HL-60/S4 treated with retinoic acid at 250 ng/mL for 4 days and 3 days (cell line): ENCODE measurements at regions not wholly inside any gene's neighbourhood (a gene's known extent, or its start where the extent isn't known, plus 50 kb on each side); places are given as distances from the start of the nearest gene placed in this dataset.

ENCODE experiments used
- in situ Hi-C: fragments of 300-500 bp; cut with MboI; formaldehyde crosslinking; loops from 2 replicates; pipeline ENCODE4 v1.7.0; 2022; ENCODE audit warnings: low sequenced_read_pairs

DNA sequence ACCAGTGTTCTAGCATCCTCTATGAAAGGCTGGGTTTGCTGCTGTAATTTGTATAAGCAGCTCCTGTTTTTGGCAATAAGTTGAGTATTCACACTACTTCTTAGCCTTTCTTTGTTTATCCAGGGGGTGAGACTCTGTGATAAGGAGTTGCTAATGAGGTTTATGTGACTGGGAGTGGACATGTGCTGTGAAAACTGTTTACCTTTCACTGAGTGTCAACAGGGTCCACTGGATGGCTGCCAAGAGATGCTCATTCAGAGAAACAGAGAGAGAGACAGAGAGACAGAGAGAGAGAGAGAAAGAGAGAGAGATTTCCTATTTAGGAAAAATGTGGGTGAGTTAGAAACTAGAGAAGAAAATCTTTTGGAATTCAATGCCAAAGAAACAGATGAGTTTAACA is 233.9 kb downstream of the CHIC2 start:
- in situ Hi-C loops: no loop called here

GRCh38 chr4:53821179-53821851 is 230.0 kb upstream of the LNX1 start:
- in situ Hi-C loops: no loop called here

DNA sequence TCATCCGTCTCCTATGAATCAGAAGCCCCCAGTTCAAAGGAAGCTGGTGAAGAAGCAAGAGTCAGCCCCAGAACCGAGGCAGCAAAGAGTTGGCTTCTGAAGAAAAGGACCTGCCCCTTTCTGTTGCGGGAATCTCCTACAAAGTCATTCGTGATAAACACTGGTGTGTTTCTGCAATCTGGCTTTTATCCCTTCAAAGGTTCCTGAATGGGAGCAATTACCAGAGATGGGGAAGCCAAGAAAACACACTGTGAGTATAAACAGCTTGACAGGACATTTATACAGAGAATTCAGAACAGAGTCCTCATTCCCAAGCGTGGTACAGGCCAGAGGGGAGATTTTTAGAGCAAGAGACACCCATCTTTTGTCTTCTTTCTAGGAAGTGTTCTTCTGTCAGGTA is 226.8 kb upstream of the LNX1 start:
- in situ Hi-C loops: no loop called here

DNA sequence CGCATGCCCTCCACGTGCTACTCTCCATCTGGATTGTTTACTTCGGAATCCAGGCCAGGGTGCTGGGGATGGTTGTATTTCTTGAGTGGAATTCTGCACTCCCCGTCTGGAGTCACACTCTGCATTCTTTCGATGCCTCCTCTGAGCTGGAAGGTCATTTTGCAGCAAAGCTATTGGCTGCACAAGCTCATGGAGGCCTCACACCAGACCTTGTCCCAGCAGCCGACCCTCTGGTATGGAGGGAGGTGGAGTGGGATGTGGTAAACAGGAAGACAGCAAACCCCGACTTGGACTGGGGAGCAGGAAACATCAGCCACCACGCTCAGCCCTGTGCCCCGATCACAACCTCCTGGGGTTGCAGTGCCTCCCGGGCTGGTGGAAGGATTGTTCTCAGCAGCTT is 225.3 kb upstream of the LNX1 start:
- in situ Hi-C loops: no loop called here

DNA sequence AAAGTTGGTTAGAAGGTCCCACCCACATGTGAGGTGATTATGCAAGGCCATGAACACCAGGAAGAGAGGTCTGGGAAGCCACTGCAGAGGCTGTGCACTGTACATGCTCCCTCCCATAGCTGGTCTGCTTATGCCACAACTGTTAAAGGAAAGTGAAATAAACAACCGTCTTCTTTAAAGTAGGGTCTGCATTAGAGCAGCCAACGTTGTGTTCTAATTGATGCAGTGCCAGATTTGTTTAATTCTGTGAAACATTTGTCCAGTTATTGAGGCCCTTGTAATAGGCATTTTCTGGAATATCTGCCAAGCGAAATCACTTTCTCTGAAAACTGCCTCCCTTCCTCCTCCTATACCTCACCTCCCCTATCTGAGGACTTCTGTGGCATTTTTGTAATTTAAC is 224.0 kb upstream of the LNX1 start:
- in situ Hi-C loops: no loop called here

DNA sequence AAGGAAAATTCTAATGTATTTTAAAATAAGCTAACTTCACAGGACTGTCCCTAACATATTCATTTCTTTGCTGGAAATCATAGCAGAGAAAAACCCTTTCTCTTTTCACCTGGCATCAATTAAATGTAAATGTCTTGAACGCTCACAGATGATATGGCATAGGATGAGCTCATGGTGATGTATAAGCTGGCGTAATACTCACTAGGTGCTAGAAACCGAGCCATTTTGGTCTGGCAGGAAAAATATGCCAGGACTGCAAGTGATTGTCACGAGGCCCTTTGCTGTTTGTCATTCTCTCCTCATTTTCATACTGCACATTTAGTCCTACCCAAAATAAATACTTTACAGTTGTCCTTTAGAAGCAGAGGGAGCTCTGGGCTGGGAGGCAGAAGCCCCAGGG is 222.7 kb upstream of the LNX1 start:
- in situ Hi-C loops: no loop called here

DNA sequence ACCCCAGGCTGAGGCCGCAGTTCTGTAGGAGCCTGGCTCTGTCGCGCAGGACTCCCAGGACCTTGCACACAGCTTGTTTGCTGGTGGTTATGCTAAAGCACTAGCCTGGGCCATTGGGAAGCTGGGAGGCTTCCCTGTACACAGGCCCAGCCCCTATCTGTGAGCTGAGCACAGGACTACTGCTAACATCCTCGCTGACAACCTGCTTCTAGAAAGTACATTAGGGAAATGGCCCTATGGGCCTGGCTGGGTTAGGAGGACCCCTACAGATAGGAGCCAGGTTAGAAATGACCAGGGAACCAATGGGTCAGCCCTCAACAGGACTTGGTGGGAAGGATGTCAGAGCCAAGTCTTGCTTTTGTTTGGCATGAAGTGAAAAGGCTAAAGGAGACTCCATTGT is 219.4 kb upstream of the LNX1 start:
- in situ Hi-C loops: no loop called here

GRCh38 chr4:53809816-53810215 is 218.5 kb upstream of the LNX1 start:
- in situ Hi-C loops: no loop called here

- in situ Hi-C loops: no loop called here
Observed at GRCh38 chr4:53805291-53805690, 214.0 kb upstream of the LNX1 start.

DNA sequence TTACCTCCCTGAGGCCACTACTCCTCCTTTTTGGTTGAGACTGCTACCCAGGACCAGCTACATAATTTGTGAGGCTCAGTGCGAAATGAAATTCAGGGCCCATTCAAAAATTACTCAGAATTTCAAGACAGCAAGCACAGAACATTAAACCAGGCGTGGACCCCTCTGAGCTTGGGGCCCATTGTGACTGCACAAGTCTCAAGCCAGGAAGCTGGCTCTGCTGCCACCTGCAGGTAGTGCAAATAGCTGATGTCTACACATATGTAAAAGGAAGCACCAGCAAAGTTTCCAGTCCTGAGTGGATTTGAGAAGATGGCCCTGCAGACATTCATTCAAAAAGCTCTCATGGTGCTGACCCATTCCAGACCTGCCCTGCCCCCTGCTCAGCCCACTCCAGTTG is 213.4 kb upstream of the LNX1 start:
- in situ Hi-C loops: no loop called here

DNA sequence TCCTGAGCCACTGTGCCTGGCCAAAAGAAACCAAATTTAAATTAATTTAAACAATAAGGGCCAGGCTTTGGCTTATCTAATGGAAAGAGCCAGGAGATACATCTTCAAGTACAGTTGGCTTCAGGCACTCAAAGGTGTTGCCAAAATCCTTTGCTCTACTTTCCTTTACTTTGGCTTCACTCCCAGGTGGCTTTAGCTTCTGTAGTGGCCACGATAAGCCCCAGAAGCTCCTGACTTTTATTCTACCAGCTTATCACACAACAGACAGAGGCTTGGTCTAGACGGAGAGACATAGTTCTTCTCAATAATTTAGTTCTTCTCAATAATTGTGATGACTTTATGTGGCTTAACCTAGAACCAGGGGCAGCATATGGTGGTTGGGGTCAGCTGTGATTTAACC is 211.2 kb upstream of the LNX1 start:
- in situ Hi-C loops: no loop called here

DNA sequence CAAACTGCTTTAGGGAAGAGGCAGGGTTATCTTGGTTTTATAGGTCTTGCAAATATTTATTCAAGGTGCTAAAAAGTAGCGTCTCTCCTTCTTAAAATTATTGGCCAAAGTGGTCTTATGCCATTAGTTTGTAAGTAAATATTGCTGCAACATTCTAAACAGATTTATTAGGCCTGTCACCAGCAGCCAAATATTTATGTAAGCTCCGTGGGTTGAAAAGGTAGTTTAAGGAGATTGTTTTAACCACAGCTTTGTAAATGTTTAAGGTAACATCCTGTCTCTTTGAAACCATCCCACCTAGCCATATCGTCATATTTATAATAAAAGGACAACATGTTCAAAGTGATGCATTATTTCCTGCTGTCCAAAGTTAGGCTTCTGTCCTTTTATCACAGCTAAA is 210.1 kb upstream of the LNX1 start:
- in situ Hi-C loops: no loop called here

- in situ Hi-C loops: no loop called here
Observed at GRCh38 chr4:53800741-53801140, 209.5 kb upstream of the LNX1 start.

DNA sequence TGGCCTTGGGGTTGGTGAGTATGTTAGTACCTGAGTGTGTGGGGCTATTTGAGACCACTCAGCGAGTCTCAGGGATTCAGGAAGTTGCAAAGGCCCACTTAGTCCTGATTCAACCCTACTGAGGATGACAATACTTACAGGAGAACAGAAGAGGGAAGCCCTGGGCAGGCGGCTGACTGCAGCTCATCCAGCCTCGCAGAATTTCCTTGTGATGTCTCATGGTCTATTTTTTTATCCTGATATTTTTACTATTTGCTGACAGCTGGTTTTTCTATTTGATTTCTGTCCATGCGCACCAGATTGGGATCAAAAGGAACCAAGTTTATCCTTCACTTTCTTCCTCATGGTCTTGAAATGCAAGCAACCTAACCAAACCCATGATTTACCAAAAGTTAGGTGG is 201.8 kb upstream of the LNX1 start:
- in situ Hi-C loops: no loop called here

GRCh38 chr4:53790286-53790685 is 199.0 kb upstream of the LNX1 start:
- in situ Hi-C loops: no loop called here

GRCh38 chr4:53788621-53789020 is 197.3 kb upstream of the LNX1 start:
- in situ Hi-C loops: no loop called here

- in situ Hi-C loops: no loop called here
Observed at GRCh38 chr4:53788011-53788410, 196.7 kb upstream of the LNX1 start.

DNA sequence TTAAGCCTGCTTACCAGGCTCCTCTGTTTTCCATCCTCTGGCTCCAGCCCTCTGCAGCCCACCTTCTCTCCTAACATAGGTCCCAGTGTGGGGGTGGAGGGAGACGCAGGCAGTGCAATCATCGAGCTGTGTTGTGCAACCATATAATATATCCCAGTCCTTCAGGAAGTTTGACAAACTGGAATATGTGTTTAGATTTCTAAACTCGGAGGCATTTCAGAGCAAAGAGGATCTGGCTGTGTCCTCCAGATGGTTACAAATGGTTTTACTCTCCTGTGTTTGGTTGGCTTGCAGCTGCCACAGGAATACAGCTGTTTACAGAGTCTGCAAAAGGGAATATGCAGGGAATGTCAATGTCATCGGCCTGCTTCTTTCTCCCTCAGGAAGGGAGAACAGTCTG is 195.3 kb upstream of the LNX1 start:
- in situ Hi-C loops: no loop called here

- in situ Hi-C loops: no loop called here
Observed at GRCh38 chr4:53785996-53786395, 194.7 kb upstream of the LNX1 start.

- in situ Hi-C loops: no loop called here
Observed at GRCh38 chr4:53784112-53784511, 192.8 kb upstream of the LNX1 start.

- in situ Hi-C loops: no loop called here
Observed at GRCh38 chr4:53783208-53783859, 192.0 kb upstream of the LNX1 start.

- in situ Hi-C loops: no loop called here
Observed at GRCh38 chr4:53782458-53782845, 191.2 kb upstream of the LNX1 start.
